Liver (tissue), 8 donors: ENCODE measurements at regions not wholly inside any gene's neighbourhood (a gene's known extent, or its start where the extent isn't known, plus 50 kb on each side); places are given as distances from the start of the nearest gene placed in this dataset.

Experiments used
- DNase-seq: peaks from one replicate; pipeline ENCODE4 v3.0.0-alpha.2; 2017; ENCODE audit warnings: low spot score
- H3K27ac ChIP-seq, 2 donors: one replicate each; pipeline ENCODE4 v1.7.0; 2013; ENCODE audit warnings: inconsistent platforms in 2 of 2, low read length in 2 of 2, control low read depth in 1 of 2, low read depth in 1 of 2, mild to moderate bottlenecking in 1 of 2
- H3K27me3 ChIP-seq, 4 donors: one replicate each; pipeline versions ENCODE4 v1.6.1 to v1.7.0; 2013; ENCODE audit warnings: low read length in 3 of 4, inconsistent platforms in 1 of 4, mild to moderate bottlenecking in 1 of 4, moderate library complexity in 1 of 4; ENCODE audit not compliant: control insufficient read depth in 4 of 4, insufficient read depth in 4 of 4
- H3K36me3 ChIP-seq, 4 donors: one replicate each; pipeline versions ENCODE4 v1.6.1 to v1.7.0; 2013; ENCODE audit warnings: low read length in 3 of 4, mild to moderate bottlenecking in 3 of 4, low read depth in 1 of 4, moderate library complexity in 1 of 4; ENCODE audit not compliant: control insufficient read depth in 4 of 4, insufficient read depth in 3 of 4
- H3K4me1 ChIP-seq, 4 donors: one replicate each; pipeline versions ENCODE4 v1.6.1 to v1.7.0; 2013; ENCODE audit warnings: low read length in 3 of 4, mild to moderate bottlenecking in 3 of 4, moderate library complexity in 1 of 4; ENCODE audit not compliant: control insufficient read depth in 4 of 4, insufficient read depth in 4 of 4
- H3K4me3 ChIP-seq, 3 donors: one replicate each; pipeline versions ENCODE4 v1.6.1 to v1.7.0; 2013; ENCODE audit warnings: low read length in 3 of 3, control low read depth in 1 of 3, low read depth in 1 of 3, mild to moderate bottlenecking in 1 of 3
- H3K9ac ChIP-seq, 2 donors: one replicate each; pipeline ENCODE4 v1.7.0; 2013; ENCODE audit warnings: low read length in 2 of 2, mild to moderate bottlenecking in 2 of 2, moderate library complexity in 2 of 2, control low read depth in 1 of 2, low read depth in 1 of 2
- H3K9me3 ChIP-seq, 4 donors: one replicate each; pipeline versions ENCODE4 v1.6.1 to v1.7.0; 2013; ENCODE audit warnings: low read length in 3 of 4; ENCODE audit not compliant: control insufficient read depth in 4 of 4
- ATF3 ChIP-seq: IDR thresholded peaks from 2 replicates; pipeline ENCODE4 v1.6.1; 2016; ENCODE audit warnings: antibody characterized with exemption
- CTCF ChIP-seq: fragments of 150-350 bp; IDR thresholded peaks from 2 replicates; pipeline ENCODE4 v1.5.1; 2017; ENCODE audit warnings: improper control_type of control experiment, low read depth, low read length; ENCODE audit not compliant: missing input control
- EGR1 ChIP-seq, 2 donors: IDR thresholded peaks; 2 replicates each; pipeline ENCODE4 v1.6.1; 2016 to 2018; ENCODE audit warnings: antibody characterized with exemption in 2 of 2, low read depth in 2 of 2
- FOXA1 ChIP-seq: IDR thresholded peaks from 2 replicates; pipeline ENCODE4 v1.6.1; 2016; ENCODE audit warnings: antibody characterized with exemption
- FOXA2 ChIP-seq: IDR thresholded peaks from 2 replicates; pipeline ENCODE4 v1.6.1; 2016; ENCODE audit warnings: antibody characterized with exemption
- GABPA ChIP-seq, 2 donors: IDR thresholded peaks in 1 of 2; conservative IDR thresholded peaks in 1 of 2; 2 replicates each; pipeline ENCODE4 v1.6.1; 2016; ENCODE audit warnings: antibody characterized with exemption in 2 of 2, mild to moderate bottlenecking in 1 of 2, moderate library complexity in 1 of 2
- HNF4A ChIP-seq, 2 donors: conservative IDR thresholded peaks; 2 replicates each; pipeline ENCODE4 v1.6.1; 2016; ENCODE audit warnings: antibody characterized with exemption in 2 of 2, mild to moderate bottlenecking in 2 of 2
- HNF4G ChIP-seq: IDR thresholded peaks from 2 replicates; pipeline ENCODE4 v1.6.1; 2016; ENCODE audit warnings: antibody characterized with exemption
- JUND ChIP-seq, 2 donors: IDR thresholded peaks; 2 replicates each; pipeline ENCODE4 v1.6.1; 2016; ENCODE audit warnings: antibody characterized with exemption in 2 of 2
- NR2F2 ChIP-seq: IDR thresholded peaks from 2 replicates; pipeline ENCODE4 v1.6.1; 2016; ENCODE audit warnings: antibody characterized with exemption
- RAD21 ChIP-seq, 2 donors: IDR thresholded peaks; 2 replicates each; pipeline ENCODE4 v1.6.1; 2016; ENCODE audit warnings: antibody characterized with exemption in 2 of 2, mild to moderate bottlenecking in 2 of 2
- REST ChIP-seq: IDR thresholded peaks from 2 replicates; pipeline ENCODE4 v1.6.1; 2016; ENCODE audit warnings: antibody characterized with exemption, mild to moderate bottlenecking
- RXRA ChIP-seq, 2 donors: IDR thresholded peaks; 2 replicates each; pipeline ENCODE4 v1.6.1; 2017 to 2018; ENCODE audit warnings: antibody characterized with exemption in 2 of 2, mild to moderate bottlenecking in 1 of 2
- SP1 ChIP-seq: IDR thresholded peaks from 2 replicates; pipeline ENCODE4 v1.6.1; 2018; ENCODE audit warnings: antibody characterized with exemption, mild to moderate bottlenecking
- TAF1 ChIP-seq: conservative IDR thresholded peaks from 2 replicates; pipeline ENCODE4 v1.6.1; 2016; ENCODE audit warnings: antibody characterized with exemption, mild to moderate bottlenecking
- ZBTB33 ChIP-seq: IDR thresholded peaks from 2 replicates; pipeline ENCODE4 v1.6.1; 2016; ENCODE audit warnings: antibody characterized with exemption
- WGBS: extraction: QIAGEN DNeasy Blood & Tissue Kit; methylation state at CpG from one replicate; pipeline ENCODE4 v1.1.7; 2013; 5-methylcytosine and 5-hydroxymethylcytosine counted together
- donor health status: healthy.
- donor health status: healthy.
- donor health status: healthy.
- donor health status: healthy.
- donor health status: healthy.

GRCh38 chr9:113705306-113705927 is 170.7 kb upstream of the ZNF618 start:
- Histone ChIP-seq H3K4me3 (no peak overlapping the region), H3K4me1 (peaks cover 9 to 52% (median 32%) of the 10 kb centered on the region in 4 donors), H3K27ac (peak overlapping the region; percentile 62 to 80), H3K36me3 (no peaks in the 10 kb centered on the region), H3K9ac (peak overlapping the region in 1 of 2 donors; percentile 75), H3K9me3 (peaks cover 0 to 2% (median 0%) of the 10 kb centered on the region in 4 donors), H3K27me3 (no peaks in the 10 kb centered on the region)
- WGBS = 73% methylated on average over 6 of the region's 6 CpGs
- TF ChIP-seq FOXA1 = no peak
- TF ChIP-seq JUND (IDR thresholded peaks at IDR 0.05) = no peak
- TF ChIP-seq ATF3 = no peak
- no peak for TF ChIP-seq ZBTB33
- TF ChIP-seq HNF4G = no peak
- no peak for TF ChIP-seq RAD21 (IDR thresholded peaks at IDR 0.05)
- TF ChIP-seq FOXA2 = no peak
- no peak for TF ChIP-seq SP1
- TF ChIP-seq GABPA (IDR thresholded peaks at IDR 0.05 in 1 of 2, conservative IDR thresholded peaks at IDR 0.05 in 1 of 2) = no peak
- no peak for TF ChIP-seq CTCF
- DNase-seq = peak; percentile 26

GRCh38 chr9:113705928-113706519 is 170.1 kb upstream of the ZNF618 start:
- Histone ChIP-seq H3K4me3 (no peak overlapping the region), H3K36me3 (no peaks in the 10 kb centered on the region), H3K9ac (peak overlapping the region in 1 of 2 donors; percentile 23), H3K27me3 (no peaks in the 10 kb centered on the region), H3K4me1 (peaks cover 9 to 52% (median 32%) of the 10 kb centered on the region in 4 donors), H3K9me3 (no peaks in the 10 kb centered on the region), H3K27ac (peak overlapping the region; percentile 62 to 80)
- peak; percentile 61 for DNase-seq
- WGBS = 29% methylated on average over 2 of the region's 2 CpGs
- TF ChIP-seq FOXA1 (peak; percentile 7), RAD21 (IDR thresholded peaks at IDR 0.05) (peak; percentile 21 to 25), REST (peak; percentile 80), FOXA2 (peak; percentile 66), SP1 (peak; percentile 99), HNF4A (conservative IDR thresholded peaks at IDR 0.05) (peak; percentile 69 to 74), RXRA (IDR thresholded peaks at IDR 0.05) (peak; percentile 90 to 96), GABPA (IDR thresholded peaks at IDR 0.05 in 1 of 2, conservative IDR thresholded peaks at IDR 0.05 in 1 of 2) (no peak), NR2F2 (peak; percentile 34), HNF4G (peak; percentile 35), ATF3 (no peak), CTCF (no peak), ZBTB33 (peak; percentile 69), TAF1 (peak; percentile 49), JUND (IDR thresholded peaks at IDR 0.05) (peak; percentile 69 to 80), EGR1 (IDR thresholded peaks at IDR 0.05; ENCODE audit: low read depth in 2 of 2) (peak in 1 of 2 donors; percentile 23)
